ENCODE measurements at regions not wholly inside any gene's neighbourhood (a gene's known extent, or its start where the extent isn't known, plus 50 kb on each side); places are given as distances from the start of the nearest gene placed in this dataset.

DNA sequence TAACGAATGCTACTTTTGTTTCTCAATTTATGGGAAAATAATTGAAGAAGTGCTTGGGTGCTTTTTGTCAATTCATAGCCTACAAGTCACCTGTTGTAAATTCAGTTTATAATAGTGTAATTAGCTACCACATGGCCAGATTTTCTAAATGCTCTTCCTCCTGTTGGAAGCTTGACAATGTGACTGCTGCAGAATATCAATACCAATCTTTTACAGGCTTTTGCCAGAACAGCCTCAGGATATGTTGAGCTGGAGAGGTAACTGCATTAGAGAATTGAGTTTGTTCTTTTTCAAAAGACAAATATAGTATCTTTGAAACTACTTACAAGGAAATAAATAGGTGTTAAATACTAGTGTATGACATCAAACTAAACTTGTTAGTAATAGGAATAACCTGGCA lies 277.8 kb downstream of the POU4F1 start:
- DNase-seq, result no peak

- DNase-seq, result peak; percentile 26
These were observed 279.5 kb downstream of the POU4F1 start for GRCh38 chr13:78323848-78324247.

- DNase-seq, result no peak
These were observed 280.3 kb downstream of the POU4F1 start for GRCh38 chr13:78323040-78323439.

DNA sequence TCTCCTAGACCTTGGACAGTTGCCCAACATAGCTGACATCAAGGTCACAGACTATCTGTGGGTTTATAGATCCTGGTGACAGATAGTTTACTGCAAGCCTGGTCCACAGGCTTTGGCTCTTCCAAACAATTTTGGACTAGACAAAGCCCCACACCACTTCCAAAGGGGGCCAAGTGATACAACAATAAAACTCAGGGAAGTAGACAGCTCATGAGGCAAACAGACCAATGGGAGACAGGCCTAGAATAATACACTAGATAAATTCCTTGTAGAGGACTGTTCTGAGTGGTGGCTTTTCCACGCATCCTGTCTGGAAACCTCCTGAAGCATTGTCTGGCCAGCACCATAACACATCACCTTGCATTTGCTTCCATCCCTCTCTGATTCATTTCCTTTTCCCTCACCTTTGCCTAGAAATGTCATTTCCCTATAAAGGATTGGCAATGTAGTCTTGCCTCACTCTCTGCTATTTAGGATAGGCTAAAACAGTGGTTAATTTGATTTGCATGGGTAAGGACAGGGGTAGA lies 284.2 kb downstream of the POU4F1 start:
- DNase-seq, result no peak

- DNase-seq, result peak; percentile 9
These were observed 286.3 kb downstream of the POU4F1 start for GRCh38 chr13:78317030-78317429.

DNA sequence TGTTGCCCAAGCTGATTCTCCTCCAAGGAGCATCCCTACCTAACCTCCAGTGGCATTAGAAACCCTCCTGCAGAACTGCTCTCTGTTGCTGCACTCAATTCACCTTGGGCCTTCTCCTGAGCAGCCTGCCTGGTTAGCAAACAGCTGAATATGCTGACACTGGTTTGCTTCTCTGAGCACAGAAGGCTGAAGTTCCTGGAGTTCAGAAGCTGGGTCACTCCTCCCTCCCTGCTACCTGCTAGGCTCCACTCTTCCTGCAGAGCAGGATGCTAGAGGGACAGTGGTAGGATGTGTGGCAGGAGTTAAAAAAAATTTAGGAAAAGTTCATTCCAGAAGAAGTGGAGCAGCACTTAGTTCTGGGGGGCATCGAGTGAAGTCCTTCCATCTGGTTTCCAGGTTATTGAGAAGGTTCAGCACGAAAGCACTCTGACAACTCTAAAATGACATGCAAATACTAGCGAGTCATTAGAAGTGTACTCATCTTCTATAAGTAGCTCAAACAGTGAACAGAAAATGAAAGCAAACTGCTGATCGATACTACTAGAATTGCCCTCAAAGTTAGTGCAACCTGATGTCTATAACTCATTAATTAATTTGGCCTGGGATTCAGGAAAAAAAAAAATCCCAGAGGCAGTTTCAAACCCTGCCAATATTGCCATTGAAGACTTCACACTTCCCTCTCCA lies 293.7 kb downstream of the POU4F1 start:
- DNase-seq, result no peak

- DNase-seq, result no peak
These were observed 296.7 kb downstream of the POU4F1 start for GRCh38 chr13:78306519-78307206.

DNA sequence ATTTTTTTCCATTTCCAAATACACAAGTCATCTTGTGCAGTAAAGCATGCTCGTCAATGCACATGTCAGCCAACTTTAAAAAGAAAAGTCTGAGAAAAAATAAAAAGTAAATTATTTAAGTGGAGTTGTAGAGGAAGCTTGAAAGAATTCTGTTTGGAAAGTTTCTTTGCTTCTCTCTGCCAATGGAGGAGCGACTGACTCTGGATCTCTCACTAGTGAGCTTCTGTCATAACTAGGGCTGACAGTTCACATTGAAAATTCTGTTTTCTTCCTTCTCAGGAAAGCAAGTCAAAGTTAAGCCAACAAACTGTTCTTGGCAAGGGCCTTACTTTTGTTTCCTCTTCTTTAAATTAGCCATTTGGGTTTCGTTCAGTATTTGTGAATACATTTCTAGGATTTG lies 298.2 kb downstream of the POU4F1 start:
- no peak for DNase-seq

- DNase-seq, result no peak
These were observed 303.3 kb downstream of the POU4F1 start for GRCh38 chr13:78299832-78300623.

- no peak for DNase-seq
These were observed 304.7 kb downstream of the POU4F1 start for GRCh38 chr13:78298657-78299056.

DNA sequence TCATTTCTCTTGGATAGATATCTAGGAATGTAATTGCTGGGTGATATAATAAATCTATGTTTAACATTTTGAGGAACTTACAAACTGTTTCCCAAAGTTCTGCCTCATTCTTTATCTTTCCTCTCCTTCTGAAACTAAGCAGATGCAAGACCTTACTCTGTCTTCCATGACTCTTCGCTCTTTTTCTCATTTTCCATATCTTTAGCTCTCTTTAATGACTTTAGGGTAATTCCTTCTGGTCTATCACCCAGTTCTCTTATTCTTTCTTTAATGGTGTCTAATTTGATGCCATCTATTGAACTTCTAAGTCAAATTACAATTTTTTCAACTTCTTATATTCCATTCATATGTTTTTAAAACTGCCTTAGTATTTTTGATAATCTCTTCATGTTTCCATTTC lies 316.6 kb downstream of the POU4F1 start:
- no peak for DNase-seq

DNA sequence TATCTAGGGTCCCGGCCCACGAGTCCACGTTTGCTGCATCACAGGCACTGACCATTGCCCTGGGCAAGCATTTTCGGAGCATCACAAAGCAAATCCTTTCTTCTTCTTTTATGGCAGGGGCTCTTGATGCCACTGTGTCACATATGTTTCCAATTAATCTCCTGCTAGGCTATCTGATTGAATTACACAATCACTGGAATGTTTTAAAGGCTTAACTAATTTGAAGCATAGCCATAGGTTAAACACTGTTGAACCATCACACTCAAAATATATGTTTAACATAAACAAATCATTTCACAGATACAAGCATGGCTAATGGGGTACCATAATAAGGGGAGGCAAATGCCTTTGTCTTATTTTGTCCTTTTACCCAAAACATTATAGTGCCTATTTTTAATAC lies 338.3 kb downstream of the POU4F1 start:
- no peak for DNase-seq

DNA sequence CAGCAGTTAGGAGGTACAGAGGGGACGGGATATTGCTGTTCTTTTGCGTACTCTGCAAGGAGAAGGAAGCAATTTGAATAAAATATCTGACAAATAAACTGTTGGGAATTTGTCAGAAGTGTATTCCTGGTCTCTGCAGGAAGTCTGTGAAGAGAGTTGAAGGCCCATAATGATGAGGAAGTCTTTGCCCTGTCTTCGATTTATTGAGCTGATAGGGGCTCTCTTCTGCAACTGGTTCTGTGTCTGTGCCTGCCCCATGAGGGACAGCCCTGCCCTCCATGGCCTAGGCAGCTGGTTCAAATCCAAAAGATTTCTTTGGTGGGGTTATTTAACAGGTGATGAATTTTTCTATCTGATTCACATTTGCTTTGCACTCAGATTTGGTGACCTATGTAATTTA lies 339.7 kb upstream of the EDNRB start:
- no peak for DNase-seq

GRCh38 chr13:78256484-78256883 lies 337.9 kb upstream of the EDNRB start:
- no peak for DNase-seq

GRCh38 chr13:78254113-78254512 lies 335.5 kb upstream of the EDNRB start:
- DNase-seq, result no peak

- DNase-seq, result no peak
These were observed 328.7 kb upstream of the EDNRB start for GRCh38 chr13:78247362-78247761.

DNA sequence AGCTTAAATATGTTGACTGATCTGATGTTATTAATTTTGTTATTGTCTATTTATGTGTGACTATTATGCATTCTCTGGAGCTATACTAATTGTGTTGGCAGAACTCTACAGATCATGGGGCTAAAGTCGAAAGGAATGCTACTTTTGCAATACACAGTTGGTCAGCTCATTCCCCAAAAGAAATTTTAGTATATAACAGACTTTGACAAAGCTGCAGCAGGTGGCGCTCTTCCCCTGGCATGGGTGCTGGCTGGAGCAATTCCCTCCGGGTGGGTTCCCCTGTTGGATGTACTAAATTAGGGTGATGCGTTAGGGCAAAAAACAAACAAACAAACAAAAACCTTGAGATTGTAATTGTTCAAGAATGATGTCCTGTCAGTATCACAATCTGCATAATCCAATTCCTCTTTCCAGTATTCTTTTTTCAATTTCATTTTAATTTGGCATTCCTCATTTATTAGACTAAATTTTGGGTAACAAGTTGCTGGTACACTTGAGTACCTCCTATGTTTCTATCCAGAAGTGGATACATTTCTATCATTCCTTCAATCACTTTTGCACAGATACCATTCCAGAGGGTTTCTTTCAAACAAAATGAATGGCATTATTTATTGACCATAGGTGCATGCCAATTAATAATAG lies 322.8 kb upstream of the EDNRB start:
- peak; percentile 69 for DNase-seq

DNA sequence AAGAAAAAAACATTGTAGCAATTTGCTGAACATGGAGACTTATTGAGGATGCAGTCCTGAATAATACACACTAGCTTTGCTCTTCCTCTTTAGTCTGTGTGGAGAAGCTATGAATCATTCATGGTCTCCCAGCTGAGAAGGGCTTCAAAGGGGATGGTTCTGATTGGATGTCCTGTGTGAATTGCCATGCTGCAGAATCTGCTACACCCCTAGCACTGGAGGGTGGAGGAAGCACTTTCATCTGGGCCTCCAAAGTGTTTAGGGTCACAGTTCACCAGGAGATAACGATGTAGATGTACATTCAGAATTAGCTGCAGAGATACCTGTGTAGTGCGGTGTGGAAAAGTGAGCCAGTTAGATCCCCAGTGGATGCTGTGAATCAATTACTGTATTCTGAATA lies 321.1 kb upstream of the EDNRB start:
- DNase-seq, result no peak

- DNase-seq, result no peak
These were observed 320.3 kb upstream of the EDNRB start for GRCh38 chr13:78238911-78239310.

DNA sequence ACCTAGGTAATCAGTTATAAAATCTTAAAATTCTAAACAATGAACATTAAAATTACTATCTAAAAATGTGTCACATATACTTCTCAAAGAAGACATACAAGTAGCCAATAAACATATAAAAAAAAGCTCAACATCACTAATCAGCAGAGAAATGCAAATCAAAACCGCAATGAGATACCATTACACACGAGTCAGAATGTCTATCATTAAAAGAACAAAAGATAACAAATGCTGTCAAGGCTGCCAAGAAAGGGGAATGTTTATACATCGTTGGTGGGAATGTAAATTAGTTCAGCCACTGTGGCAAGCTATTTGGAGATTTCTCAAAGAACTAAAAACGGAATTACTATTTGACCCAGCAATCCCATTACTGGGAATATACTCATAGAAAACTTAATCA lies 310.3 kb upstream of the EDNRB start:
- no peak for DNase-seq

DNA sequence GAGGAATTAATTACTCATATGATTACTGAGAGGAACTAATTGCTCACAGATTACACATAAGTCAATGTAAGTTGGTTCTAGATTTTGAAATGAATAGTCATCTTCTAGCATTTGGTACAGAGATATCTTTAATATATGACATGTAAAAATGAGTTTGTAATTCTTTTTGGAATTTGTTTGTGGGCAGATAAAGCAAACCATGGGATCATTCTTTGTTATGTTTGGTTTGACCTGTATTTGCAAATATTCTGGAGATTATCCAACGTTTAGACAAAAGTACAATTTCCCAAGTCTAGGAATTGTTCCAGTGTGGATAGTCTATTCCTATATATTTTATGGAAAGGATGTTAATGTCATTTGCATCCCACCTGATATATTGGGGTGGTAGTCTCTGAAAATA lies 309.6 kb upstream of the EDNRB start:
- no peak for DNase-seq

- no peak for DNase-seq
These were observed 309.1 kb upstream of the EDNRB start for GRCh38 chr13:78227709-78228108.

DNA sequence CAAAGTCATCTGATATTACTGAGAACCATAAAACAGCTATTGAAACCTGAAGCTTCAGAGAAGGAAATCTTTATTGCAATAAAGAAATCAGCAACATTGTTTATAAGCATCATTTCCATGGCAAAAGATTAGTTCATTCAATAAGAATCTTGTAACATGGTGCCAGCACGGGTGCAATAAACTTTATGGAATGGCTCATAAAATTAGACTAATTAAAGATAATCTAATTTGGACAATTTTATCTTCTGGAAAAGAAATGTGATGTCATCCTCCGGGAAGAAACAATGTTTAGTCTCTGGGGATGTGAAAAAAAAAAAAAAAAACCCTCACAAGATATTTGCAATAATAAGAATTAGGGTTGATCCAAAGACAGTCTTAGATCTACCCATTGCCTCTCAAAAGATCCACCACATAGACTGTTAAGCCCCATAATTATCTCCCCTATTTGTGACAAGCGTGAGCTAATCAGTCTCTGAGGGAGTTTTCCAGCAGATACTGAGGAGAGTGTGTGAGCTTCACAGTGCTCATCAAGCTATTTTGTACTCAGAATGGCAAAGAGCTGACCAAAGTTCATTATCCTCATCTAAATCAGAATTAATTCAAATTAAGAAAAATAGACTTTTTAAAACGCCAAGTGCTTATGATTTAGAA lies 297.0 kb upstream of the EDNRB start:
- DNase-seq, result no peak

Measured in NCI-H1092 (cell line).